A549 (cell line): ENCODE measurements at regions not wholly inside any gene's neighbourhood (a gene's known extent, or its start where the extent isn't known, plus 50 kb on each side); places are given as distances from the start of the nearest gene placed in this dataset.
"Not testable (repeated sequence)": the region's sequence is repeated elsewhere in the genome, so short reads cannot be mapped to it uniquely, and the experiment has no call there.

Source experiments
- CHD4 ChIP-seq: fragments of 200-600 bp; sonication (generic); IDR thresholded peaks from 2 replicates; pipeline ENCODE4 v1.6.1; 2016; ENCODE audit warnings: antibody characterized with exemption, mild to moderate bottlenecking, borderline replicate concordance
- CTCF ChIP-seq: fragments of >200 bp; sonication (Bioruptor Twin); formaldehyde crosslinking; IDR thresholded peaks from 3 replicates; pipeline ENCODE4 v1.5.1; 2016
- EP300 ChIP-seq, 2 experiments: fragments of >200 bp; sonication (Bioruptor Twin); formaldehyde crosslinking; IDR thresholded peaks; 2 replicates in 1 of 2; 3 replicates in 1 of 2; pipeline ENCODE4 v1.6.1; 2016 to 2017
- MAZ ChIP-seq: fragments of 150-350 bp; IDR thresholded peaks from 2 replicates; pipeline ENCODE4 v1.6.1; 2014; ENCODE audit warnings: antibody characterized with exemption, low read depth, low read length, borderline replicate concordance
- MYC ChIP-seq: IDR thresholded peaks from 2 replicates; pipeline ENCODE4 v1.6.1; 2012; ENCODE audit warnings: mild to moderate bottlenecking, inconsistent platforms, low read length, improper control_type of control experiment, borderline replicate concordance
- RFX5 ChIP-seq: fragments of 450-650 bp; IDR thresholded peaks from 2 replicates; pipeline ENCODE4 v1.7.1; 2014; ENCODE audit warnings: antibody characterized with exemption, mild to moderate bottlenecking, moderate library complexity
- TF ChIP-seq, protein P1 (sequence below): fragments of 250-450 bp; sonication (Bioruptor Pico); IDR thresholded peaks from 2 replicates; pipeline ENCODE4 v1.5.0; 2020; ENCODE audit warnings: low read depth, mild to moderate bottlenecking, moderate library complexity
- TF ChIP-seq, protein P2 (sequence below): fragments of 200-600 bp; sonication (generic); IDR thresholded peaks from 2 replicates; pipeline ENCODE4 v1.6.1; 2016; ENCODE audit warnings: antibody characterized with exemption, mild to moderate bottlenecking, moderate library complexity

- not testable (repeated sequence) for TF ChIP-seq EP300 (IDR thresholded peaks at IDR 0.05); CTCF; RFX5; MAZ; MYC; CHD4
- TF ChIP-seq, protein P1, sequence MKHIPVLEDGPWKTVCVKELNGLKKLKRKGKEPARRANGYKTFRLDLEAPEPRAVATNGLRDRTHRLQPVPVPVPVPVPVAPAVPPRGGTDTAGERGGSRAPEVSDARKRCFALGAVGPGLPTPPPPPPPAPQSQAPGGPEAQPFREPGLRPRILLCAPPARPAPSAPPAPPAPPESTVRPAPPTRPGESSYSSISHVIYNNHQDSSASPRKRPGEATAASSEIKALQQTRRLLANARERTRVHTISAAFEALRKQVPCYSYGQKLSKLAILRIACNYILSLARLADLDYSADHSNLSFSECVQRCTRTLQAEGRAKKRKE, result not testable (repeated sequence)
- TF ChIP-seq, protein P2, sequence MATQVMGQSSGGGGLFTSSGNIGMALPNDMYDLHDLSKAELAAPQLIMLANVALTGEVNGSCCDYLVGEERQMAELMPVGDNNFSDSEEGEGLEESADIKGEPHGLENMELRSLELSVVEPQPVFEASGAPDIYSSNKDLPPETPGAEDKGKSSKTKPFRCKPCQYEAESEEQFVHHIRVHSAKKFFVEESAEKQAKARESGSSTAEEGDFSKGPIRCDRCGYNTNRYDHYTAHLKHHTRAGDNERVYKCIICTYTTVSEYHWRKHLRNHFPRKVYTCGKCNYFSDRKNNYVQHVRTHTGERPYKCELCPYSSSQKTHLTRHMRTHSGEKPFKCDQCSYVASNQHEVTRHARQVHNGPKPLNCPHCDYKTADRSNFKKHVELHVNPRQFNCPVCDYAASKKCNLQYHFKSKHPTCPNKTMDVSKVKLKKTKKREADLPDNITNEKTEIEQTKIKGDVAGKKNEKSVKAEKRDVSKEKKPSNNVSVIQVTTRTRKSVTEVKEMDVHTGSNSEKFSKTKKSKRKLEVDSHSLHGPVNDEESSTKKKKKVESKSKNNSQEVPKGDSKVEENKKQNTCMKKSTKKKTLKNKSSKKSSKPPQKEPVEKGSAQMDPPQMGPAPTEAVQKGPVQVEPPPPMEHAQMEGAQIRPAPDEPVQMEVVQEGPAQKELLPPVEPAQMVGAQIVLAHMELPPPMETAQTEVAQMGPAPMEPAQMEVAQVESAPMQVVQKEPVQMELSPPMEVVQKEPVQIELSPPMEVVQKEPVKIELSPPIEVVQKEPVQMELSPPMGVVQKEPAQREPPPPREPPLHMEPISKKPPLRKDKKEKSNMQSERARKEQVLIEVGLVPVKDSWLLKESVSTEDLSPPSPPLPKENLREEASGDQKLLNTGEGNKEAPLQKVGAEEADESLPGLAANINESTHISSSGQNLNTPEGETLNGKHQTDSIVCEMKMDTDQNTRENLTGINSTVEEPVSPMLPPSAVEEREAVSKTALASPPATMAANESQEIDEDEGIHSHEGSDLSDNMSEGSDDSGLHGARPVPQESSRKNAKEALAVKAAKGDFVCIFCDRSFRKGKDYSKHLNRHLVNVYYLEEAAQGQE, result not testable (repeated sequence)
These were observed 153.8 kb downstream of the LAT start for GRCh38 chr16:29138698-29139097.
